ENCODE measurements at regions not wholly inside any gene's neighbourhood (a gene's known extent, or its start where the extent isn't known, plus 50 kb on each side); places are given as distances from the start of the nearest gene placed in this dataset.

- TF ChIP-seq CTCF (IDR thresholded peaks at IDR 0.05) (no peak), POLR2A (IDR thresholded peaks at IDR 0.05) (no peak)
Observed at GRCh38 chr7:50867034-50867356, 84.3 kb upstream of the GRB10 start.

Measured in body of pancreas (tissue), 4 donors.